GM20000 (cell line): ENCODE measurements at regions not wholly inside any gene's neighbourhood (a gene's known extent, or its start where the extent isn't known, plus 50 kb on each side); places are given as distances from the start of the nearest gene placed in this dataset.
A peak's percentile ranks its signal among the peaks of the same experiment; 100 is the strongest.
"Not testable (repeated sequence)": the region's sequence is repeated elsewhere in the genome, so short reads cannot be mapped to it uniquely, and the experiment has no call there.

Experiments
- DNase-seq: peaks from one replicate; pipeline ENCODE4 v3.0.0; 2012; ENCODE audit warnings: low spot score
- CTCF ChIP-seq: IDR thresholded peaks from 2 replicates; pipeline ENCODE4 v1.5.1; 2012; ENCODE audit warnings: mild to moderate bottlenecking, control low read depth; ENCODE audit errors: extremely low read depth, missing control alignments

- no peak for DNase-seq
- TF ChIP-seq CTCF = no peak
These were observed 77.4 kb upstream of the PPARGC1A start for GRCh38 chr4:23967281-23967680.

DNA sequence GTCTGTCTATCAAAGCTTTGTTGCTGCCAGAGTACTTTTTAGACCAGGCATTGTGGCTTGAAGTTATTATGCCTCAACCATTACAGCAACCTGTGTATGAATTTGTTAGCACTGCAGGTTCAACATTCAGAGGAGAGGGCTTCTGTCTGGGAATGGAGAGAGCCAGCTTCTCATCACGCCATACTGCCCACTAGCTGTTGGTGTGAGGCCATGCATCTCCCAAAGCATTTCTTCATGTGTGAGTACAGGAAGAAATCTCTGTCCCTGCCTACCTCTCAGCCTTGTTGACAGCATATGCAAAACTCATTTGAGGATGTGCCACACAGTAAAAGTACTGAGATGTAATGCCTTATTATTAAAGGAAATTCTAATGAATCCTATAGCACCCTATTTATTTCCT, 76.9 kb upstream of the PPARGC1A start:
- TF ChIP-seq CTCF = peak; percentile 5
- DNase-seq = no peak

DNA sequence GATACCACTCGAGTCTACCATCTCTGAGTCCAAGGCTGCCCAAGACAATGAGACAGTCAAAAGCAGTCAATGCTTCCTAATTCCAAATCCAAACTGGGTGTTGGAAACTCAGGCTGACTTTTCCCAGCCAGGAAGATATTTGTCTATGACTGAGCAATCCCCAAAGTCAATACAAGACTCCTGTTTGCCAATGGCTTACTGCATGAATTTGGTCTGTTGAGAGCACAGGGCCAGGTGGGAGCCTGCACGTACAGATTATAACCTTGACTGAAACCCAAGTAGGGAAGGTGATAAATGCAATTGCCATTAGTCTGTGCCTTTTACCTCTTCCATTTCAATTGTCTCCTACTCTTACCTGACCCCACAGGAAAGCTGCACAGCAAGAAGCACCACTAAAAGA, 72.6 kb upstream of the PPARGC1A start:
- TF ChIP-seq CTCF = no peak
- DNase-seq = no peak

- DNase-seq = not testable (repeated sequence)
These were observed 71.5 kb upstream of the PPARGC1A start for GRCh38 chr4:23961395-23961794.

DNA sequence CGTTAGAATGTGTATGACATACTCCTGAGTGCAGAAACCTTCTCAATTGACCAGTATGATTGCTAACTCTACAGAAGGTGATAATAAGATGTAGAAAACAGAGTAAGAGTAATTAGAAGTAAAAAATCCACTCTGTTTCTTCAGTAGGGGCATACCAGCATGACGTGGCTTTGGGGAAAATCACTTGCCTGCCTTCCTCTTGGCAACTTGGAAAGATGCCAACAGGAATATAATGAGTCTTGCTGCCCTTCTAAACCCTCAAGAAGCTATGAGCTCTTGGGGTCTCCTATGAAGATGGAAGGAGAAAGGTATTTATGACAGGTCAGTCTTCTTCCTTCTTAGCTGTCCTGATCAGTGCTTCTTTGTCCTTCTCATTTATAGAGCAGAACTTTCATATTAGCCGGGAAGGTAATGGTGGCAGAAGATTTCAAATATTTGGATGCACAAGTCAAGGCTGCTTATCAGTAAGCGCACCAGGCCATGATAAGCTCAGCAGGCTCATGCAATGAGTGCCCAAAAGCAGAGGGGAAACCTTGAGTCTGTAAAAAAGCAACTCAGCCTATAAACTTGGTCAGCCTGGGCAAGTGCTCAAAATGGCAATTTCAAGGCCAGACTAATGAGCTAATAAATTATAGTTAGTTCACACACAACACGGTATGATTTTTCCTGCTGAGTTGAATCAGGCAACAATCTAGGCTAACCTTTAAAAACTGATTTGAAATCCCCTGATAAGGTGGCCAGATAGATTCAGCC, 69.7 kb upstream of the PPARGC1A start:
- DNase-seq = no peak
- TF ChIP-seq CTCF = no peak

GRCh38 chr4:23958749-23959148, 68.9 kb upstream of the PPARGC1A start:
- no peak for DNase-seq

GRCh38 chr4:23957465-23957864, 67.6 kb upstream of the PPARGC1A start:
- TF ChIP-seq CTCF = no peak
- DNase-seq = no peak

More at GRCh38 chr4:23958749-23959148, 68.9 kb upstream of the PPARGC1A start:
- no peak for TF ChIP-seq CTCF
